DMS 273 (cell line): ENCODE measurements at regions not wholly inside any gene's neighbourhood (a gene's known extent, or its start where the extent isn't known, plus 50 kb on each side); places are given as distances from the start of the nearest gene placed in this dataset.
A peak's percentile ranks its signal among the peaks of the same experiment; 100 is the strongest.
"Not testable (repeated sequence)": the region's sequence is repeated elsewhere in the genome, so short reads cannot be mapped to it uniquely, and the experiment has no call there.

ENCODE experiments used
- DNase-seq: peaks from one replicate; lab custom pipeline; 2025; ENCODE audit not compliant: unreplicated experiment; lab: John Stamatoyannopoulos, UW

DNA sequence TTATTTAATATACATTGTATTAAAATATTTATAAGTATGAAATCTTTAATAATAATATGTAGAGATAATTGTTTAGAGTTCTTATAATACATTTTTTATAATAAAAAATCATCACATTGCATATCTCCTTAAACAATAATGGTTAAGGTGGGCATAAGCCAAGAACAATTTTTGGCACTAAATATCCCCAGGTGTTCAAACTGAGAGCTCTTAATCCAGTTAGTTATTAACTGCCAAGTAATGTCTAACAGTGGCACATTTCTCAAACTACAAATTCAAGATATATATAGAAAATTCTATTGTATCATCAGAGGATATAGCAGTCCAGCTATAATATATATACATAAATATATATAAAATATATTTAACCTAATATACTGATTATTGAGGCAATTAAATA is 680.8 kb downstream of the SI start:
- DNase-seq: no peak

DNA sequence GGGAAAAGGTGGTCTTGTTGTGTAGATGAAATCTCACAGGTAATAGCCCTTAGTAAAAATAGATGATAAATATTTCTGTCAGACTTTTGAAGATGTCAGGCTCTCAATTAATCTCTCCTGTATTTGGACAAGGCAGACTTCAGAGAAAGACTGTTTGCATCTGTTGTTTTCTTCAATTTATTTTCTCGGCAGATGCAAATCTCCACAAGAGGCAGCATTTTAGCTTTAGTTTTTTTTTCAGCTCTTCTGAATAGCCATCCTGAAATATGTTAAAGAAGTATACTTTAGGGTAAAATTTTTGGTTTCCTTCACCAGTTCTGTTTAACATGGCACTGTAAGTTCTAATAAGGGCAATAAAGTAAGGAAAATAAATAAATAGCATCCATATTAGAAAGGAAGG is 685.1 kb downstream of the SI start:
- DNase-seq: no peak

DNA sequence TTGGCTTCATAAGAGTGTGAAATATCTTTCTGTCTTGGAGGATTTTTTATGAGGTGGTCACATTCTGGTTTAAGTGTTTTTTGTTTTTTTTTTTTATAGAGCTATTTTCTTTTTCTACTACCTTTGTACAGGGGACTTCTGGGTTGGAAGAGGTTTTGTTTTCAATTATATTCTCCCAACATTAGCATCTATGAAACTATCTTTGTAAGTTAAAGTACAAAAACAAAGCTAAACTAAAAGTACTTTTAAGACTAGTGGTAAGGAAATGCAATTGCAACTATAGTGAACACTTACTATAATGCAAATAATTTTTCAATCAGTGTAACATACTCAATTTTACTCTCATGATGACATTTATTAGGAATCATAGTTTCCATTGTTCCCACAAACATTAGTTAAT is 688.2 kb downstream of the SI start:
- no peak for DNase-seq

DNA sequence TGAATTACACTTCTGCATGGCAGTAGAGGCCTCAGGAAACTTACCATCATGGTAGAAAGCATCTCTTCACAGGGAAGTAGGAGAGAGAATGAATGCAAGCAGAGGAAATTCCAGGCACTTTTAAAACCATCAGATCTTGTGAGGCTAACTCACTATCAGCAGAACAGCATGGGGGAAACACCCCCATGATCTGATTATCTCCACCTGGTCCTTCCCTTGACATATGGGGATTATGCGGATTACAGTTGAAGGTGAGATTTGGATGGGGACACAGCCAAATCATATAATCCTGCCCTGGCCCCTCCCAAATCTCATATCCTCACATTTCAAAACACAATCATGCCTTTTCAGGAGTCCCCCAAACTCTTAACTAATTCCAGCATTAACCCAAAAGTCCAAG is 691.1 kb downstream of the SI start:
- no peak for DNase-seq

DNA sequence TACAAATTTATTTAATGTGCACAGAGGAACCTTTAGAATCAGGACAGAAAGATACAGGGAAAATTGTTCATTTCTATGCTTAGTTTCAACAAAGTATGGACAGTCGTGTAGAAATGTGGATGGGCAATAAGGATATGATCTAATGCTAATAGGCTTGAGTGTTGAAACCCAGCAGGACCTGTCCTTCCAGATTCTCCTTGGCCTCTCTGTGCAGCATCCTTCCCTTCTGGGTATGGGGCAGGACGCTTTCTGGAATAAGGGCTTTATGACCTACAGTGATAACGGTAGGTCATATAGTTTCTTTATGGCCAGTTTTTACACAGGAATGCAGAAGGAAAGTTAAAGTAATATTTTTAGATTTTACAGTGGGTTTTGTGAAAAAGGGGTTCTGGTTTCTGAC is 698.1 kb downstream of the SI start:
- DNase-seq: no peak

DNA sequence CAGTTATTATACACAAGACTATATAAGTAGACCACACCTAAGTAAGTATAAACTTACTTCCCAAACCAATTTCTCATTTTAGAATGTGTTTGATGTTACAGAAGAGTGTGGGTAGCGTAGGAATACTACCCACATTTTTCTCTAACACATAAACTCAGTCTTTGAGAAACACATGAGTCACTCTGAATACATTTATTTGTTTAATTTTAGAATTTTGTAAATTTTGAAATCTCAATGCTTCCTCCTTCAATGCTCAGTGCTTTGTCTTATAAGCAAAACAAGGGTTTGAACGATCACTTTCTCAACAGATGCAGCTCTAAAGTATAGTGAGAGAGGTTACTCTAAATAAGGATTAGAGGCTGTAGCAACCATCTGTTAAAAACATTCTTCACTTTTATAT is 700.8 kb downstream of the SI start:
- peak; percentile 49 for DNase-seq

DNA sequence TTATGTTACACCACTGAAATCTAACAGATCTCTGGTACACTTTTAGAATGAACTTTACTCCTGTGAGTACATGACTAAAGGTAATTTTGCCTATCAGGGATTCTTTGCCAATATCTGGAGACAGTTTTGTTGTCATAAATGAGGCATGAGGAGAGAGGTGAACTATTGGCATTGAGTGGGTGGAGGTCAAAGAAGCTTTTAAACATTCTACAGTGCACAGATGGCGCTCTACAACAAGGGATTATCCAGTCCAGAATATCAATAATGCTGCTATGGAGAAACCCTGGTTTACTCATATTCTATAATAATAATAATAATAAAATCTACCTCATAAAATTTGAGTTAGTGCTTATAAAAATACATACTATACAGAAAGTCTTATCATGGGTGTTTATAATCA is 702.3 kb downstream of the SI start:
- peak; percentile 43 for DNase-seq

DNA sequence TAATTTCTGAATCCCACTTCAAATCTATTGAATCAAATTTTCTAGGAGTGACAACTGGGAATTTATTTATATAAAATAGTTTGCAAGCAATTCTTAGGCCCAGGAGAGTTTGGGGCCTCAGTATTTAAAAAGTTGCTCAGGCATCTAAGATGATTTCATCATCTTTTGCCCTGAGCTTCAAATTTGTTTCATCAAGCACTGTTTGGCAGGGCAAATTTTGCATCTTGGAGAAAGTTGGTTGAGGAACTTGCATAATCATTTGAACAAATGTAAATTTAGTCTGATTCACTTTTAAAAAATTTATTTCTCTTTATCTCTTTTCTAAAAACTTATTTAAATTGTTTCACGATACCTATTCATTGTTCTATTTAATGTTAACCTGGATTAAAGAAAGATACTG is 702.8 kb downstream of the SI start:
- no peak for DNase-seq

DNA sequence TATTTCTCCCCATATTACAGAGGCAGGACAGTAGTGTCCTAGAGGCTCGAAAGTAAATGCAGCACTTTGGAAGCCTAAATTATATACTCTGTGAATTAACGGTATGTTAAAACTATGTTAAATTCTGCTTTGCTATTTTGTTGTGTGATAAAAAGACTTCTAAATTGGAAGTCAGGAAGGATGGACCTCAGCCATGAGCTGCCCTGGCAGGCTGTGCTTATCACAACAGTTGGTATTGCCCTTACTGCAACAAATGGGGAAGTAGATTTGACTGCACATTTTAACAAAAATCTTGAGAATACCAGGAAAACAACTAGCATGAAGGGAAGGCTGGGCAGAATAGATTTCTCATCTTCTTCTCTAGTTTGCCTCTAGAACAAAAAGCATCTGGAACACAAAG is 706.6 kb downstream of the SI start:
- no peak for DNase-seq

DNA sequence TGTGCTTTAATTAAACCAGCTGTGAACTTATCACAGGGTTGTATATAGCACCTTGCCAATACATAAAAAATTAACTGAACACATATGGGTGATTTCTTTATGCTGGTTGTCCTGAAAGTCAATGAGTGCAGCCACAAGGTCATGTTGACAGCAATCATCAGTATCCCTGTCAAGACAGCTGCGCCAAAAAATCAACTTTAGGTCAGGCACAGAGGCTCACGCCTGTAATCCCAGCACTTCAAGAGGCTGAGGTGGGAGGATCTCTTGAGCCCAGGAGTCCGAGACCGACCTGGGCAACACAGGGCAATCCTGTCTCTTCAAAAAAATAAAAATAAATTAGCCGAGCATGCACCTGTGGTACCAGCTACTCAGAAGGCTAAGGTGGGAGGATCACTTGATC is 707.3 kb downstream of the SI start:
- DNase-seq: no peak

DNA sequence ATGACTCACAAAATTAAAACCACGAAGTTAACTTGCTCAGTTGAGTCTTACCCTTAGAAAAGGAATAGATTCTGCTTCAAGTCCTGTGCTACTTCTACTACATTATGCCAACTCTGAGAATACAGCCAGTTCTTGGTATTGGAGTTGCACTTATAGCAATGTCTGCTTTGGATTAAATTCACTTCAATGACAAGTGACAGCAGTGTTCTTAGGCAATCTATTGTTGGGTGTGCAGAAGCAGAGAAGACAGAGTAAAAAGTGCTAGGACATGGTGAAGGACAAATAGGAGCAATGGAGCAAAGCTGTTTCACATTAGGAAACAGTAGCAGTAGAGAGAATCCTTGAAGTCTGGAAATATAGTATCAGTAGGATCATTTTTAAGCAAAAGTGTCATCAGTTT is 713.1 kb downstream of the SI start:
- no peak for DNase-seq

DNA sequence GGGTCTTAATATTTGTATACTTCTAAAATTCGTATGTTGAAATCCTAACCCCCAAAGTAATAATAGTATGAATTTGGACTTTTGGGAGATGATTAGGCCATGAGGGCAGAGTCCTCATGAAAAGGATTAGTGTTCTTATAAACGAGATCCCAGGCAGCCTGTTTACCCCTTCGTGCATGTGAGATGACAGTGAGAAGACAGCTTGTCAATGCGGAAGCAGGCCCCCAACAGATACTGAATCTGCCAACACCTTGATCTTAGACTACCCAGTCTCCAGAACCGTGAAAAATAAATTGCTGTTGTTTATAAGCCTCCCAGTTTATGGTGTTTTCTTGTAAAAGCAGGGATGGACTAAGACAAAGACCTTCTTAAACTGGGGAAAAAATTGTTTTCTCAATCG is 714.2 kb downstream of the SI start:
- no peak for DNase-seq

DNA sequence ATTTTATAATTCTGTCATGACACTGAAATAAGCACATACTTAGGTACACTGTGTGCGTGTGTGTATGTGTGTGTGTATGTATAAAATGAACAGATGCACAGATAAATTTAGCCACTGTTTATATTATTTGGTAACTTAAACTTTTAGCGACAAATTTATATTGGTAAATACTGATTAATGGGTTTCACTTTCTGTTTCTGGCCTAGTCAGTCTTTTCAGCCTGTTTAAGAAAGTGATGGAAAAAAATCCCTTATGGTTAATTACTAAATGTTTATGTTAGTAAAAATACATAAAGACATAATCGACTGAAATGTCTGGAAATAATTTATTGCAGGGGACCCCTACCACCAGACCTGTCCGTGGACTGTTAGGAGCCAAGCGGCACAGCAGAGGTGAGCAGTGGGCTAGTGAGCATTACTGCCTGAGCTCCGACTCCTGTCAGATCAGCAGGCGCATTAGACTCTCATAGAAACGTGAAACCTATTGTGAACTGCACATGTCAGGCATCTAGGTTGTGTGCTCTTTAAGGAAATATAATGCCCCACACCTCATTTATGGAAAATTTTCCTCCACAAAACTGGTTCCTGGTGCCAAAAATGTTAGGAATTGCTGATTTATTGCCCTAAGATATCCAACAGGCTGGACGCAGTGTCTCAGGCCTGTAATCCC is 717.4 kb downstream of the SI start:
- no peak for DNase-seq

DNA sequence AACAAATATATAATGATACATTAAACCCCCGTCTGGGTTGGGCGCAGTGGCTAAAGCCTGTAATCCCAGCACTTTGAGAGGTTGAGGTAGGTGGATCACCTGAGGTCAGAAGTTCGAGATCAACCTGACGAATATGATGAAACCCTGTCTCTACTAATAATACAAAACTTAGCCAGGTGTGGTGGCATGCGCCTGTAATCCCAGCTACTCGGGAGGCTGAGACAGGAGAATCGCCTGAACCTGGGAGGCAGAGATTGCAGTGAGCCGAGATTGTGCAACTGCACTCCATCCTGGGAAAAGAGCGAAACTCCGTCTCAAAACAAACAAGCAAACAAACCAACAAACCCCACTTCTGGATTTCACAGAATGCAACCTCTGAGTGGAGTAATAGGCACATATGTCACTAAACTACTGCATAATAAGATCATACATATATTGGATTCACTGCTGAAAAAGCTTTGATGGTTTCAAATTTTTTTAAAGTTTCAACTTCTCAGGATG is 718.2 kb downstream of the SI start:
- no peak for DNase-seq

DNA sequence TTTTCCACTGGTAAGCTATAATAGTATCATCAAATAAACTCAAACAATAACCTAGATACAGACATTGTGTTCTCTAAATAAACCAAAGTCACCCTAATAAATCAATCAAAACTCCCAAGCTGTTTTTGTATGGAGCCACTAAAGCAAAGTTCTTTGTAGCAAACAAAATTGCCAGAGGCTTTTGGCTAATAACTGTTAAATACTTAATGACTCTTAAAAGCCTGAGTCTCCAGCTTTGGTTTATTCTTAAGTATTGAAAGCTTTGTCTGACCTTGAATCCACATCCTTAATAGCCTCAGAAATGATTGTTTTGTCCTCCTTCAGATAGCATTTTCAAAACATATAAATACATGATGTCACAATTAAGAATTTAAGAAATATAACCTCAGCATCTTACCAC is 725.3 kb downstream of the SI start:
- no peak for DNase-seq

DNA sequence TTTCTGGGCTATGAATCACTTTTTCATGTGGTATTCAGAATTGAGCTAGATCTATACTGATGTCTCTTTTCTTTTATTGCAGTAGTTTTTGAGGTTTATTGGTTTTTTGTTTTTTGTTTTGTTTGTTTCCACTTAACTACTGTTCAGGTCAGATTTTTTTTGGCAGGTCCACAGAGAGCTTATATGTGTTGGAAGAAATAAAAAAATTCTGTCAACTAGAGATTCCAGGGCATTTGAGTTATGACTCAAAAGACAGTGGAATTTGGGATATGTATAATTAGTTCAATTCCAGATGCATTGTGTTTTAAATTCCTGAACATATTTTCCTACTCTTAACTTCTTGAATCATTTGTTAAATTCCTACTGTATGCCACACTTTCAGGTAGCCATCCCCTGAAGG is 727.2 kb downstream of the SI start:
- DNase-seq: no peak

DNA sequence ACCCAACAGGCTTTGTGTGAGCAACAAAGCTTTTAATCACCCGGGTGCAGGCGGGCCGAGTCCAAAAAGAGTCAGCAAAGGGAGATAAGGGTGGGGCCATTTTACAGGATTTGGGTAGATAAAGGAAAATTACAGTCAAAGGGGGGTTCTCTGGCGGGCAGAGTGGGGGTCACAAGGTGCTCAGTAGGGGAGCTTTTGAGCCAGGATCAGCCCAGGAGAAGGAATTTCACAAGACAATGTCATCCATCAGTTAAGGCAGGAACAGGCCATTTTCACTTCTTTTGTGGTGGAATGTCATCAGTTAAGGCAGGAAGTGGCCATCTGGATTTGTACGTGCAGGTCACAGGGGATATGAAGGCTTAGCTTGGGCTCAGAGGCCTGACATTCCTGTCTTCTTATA is 736.1 kb downstream of the SI start:
- not testable (repeated sequence) for DNase-seq

DNA sequence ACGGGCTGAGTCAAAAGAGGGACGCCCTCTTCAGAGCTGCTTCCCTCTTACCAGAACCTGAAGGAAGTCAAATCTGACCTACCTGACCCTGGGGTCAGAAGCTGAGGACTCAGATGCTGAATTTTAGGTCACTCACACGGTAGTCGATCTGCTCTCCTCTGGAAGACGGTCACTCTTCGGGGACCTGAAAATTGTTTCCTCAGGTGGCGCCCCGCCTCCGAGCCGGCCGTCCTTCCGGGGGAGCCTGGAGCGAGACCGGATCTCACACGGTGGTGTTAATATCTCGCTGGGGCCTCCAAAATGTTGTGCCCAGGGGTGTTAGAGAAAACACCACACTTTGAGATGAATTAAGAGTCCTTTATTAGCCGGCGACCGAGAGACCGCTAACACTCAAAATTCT is 737.2 kb downstream of the SI start:
- DNase-seq: no peak

DNA sequence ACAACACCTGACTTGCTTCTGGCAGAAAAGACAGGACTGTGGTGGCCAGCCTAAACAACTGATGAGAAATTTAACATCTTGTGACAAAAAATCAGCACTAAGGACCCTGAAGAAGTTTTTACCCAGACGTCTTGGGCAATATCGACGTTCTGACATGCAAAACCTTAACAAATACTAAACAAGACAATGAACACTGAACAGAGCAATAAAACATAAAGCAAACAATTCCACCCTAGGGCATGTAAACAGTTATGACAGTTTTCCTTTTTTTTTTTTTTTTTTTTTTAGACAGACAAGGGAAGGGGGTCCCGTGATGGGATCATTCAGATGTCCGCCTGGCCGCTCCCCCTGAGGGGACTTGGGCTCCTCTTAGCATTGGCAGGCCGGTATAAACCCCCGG is 738.0 kb downstream of the SI start:
- no peak for DNase-seq

DNA sequence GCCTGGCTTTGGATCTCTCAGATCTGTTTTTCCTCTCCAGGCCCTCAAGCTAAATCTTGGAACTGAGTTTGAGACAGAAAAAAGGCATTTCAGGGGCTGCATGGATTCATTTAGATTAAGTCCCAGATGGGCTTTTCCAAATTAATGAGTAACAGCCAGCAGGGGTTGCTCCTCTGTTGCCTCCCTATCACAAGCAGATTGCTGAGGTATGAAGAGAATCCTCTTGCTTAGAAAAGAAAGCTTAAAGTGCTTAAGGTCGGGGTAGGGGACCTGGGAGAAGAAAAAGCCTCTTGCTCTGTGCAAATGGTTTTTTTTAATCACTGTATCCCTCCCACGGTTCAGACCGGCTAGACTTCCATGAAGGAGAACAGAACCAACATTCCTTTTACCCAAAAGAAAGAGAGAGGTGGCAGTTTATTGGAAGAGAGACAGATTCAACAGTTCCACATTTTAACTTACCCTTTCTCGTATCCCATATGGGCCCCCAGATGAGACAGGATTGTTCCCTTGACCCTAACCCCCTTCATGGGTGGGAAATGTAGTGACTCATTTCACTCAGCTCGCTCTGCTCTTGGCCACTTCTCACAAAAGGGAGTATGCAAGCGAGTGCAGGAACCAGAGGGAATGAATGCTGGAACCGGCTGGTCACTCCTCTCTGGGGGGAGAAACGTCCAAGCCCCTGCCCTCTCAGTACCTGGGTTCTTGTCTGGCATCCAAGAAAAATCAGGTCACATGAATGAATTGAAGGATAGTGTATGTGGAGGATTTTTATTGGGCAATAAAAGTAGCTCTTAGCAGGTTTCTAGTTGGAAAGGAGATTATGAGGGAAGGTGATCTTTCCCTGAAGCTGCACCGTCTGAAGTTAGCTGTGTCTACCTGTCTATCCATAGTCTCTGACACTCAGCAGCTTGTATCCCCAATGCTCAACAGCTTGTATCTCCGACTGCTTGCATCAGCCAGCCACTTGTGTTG is 745.2 kb downstream of the SI start:
- peak; percentile 45 for DNase-seq

DNA sequence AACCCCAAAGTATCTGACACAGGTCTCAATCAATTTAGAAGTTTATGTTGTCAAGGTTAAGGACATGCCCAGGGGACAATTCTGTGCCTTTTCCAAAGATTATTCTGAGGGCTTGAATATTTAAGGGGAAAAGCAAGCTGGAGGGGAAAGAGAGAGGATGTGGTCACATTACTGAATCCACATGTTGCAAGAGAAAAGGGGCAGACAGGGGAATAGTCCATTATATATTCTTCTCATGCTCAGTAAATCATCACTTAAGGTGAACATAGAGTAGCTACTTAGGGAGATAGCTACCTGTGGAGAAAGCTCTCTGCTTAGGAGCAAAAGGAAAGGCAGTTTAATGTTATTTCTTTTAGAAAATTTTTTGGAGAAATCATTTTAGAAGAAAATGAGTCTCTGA is 751.6 kb downstream of the SI start:
- no peak for DNase-seq

DNA sequence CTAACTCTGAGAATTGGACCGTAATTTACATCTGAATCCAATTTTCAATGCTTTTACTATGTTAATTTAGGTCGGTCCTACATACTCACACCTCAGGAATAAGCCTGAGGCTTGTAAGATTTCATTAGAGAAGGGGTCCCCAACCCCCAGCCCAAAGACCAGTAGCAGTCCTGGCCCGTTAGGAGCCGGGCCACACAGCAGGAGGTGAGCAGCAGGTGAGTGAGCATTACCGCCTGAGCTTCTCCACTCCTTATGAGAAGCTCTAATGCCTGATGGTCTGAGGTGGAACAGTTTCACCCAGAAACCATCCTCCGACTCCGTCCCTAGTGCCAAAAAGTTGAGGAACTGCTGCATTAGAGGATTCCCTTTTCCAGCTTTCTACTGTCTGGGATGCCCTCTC is 757.3 kb downstream of the SI start:
- no peak for DNase-seq
